Activated T-helper 2 cell treated with anti-CD3 and anti-CD28 coated beads, Interferon-gamma antibody, Interleukin-2, Interleukin-4, amounts not matched to agents 10 μg/mL and 5 μg/mL and 100 μg/mL, durations not matched to agents 14 hours and 24 hours and 36 hours (primary cell): ENCODE measurements at regions not wholly inside any gene's neighbourhood (a gene's known extent, or its start where the extent isn't known, plus 50 kb on each side); places are given as distances from the start of the nearest gene placed in this dataset.
"Not testable (repeated sequence)": the region's sequence is repeated elsewhere in the genome, so short reads cannot be mapped to it uniquely, and the experiment has no call there.

ENCODE experiments used
- DNase-seq: peaks from one replicate; pipeline ENCODE4 v3.0.0; 2021; ENCODE audit warnings: low spot score
- H3K27ac Mint-ChIP-seq: one replicate; pipeline ENCODE4 v1.8.0; 2021; ENCODE audit warnings: mixed read lengths
- H3K27me3 Mint-ChIP-seq: one replicate; pipeline ENCODE4 v1.8.0; 2021; ENCODE audit warnings: low read depth, mixed read lengths
- H3K36me3 Mint-ChIP-seq: one replicate; pipeline ENCODE4 v1.8.0; 2021; ENCODE audit warnings: low read depth, mixed read lengths
- H3K4me1 Mint-ChIP-seq: one replicate; pipeline ENCODE4 v1.8.0; 2021; ENCODE audit warnings: low read depth, mixed read lengths
- H3K4me3 Mint-ChIP-seq: one replicate; pipeline ENCODE4 v1.8.0; 2021; ENCODE audit warnings: low read depth, mild to moderate bottlenecking, moderate library complexity, mixed read lengths
- H3K9me3 Mint-ChIP-seq: one replicate; pipeline ENCODE4 v1.8.0; 2021; ENCODE audit warnings: mixed read lengths
- intact Hi-C: fragments of 100-400 bp; cut with micrococcal nuclease; formaldehyde crosslinking; loops from one replicate; pipeline ENCODE4 v1.15.1; 2023

GRCh38 chr11:119567688-119568582, 145.0 kb upstream of the THY1 start:
- Mint-ChIP-seq H3K36me3 (no peaks in the 10 kb centered on the region), H3K4me1 (no peaks in the 10 kb centered on the region), H3K4me3 (no peak overlapping the region), H3K27ac (no peak overlapping the region), H3K9me3 (no peaks in the 10 kb centered on the region), H3K27me3 (peaks cover 10% of the 10 kb centered on the region)
- no peak for DNase-seq
- intact Hi-C loops: no loop called here

GRCh38 chr11:119566319-119566718, 143.3 kb upstream of the THY1 start:
- no peak overlapping the region for H3K27ac Mint-ChIP-seq

GRCh38 chr11:119565693-119566092, 142.7 kb upstream of the THY1 start:
- intact Hi-C loops, H3K4me1 Mint-ChIP-seq, H3K36me3 Mint-ChIP-seq: not testable (repeated sequence)

More at GRCh38 chr11:119566319-119566718, 143.3 kb upstream of the THY1 start:
- Mint-ChIP-seq H3K27me3 (peaks cover 19% of the 10 kb centered on the region), H3K9me3 (no peaks in the 10 kb centered on the region), H3K4me1 (no peaks in the 10 kb centered on the region), H3K36me3 (no peaks in the 10 kb centered on the region), H3K4me3 (no peak overlapping the region)
- intact Hi-C loops: no loop called here
- DNase-seq: no peak

GRCh38 chr11:119560961-119561360, 138.0 kb upstream of the THY1 start:
- H3K9me3 Mint-ChIP-seq: no peaks in the 10 kb centered on the region
- H3K36me3 Mint-ChIP-seq: no peaks in the 10 kb centered on the region
- peaks cover 21% of the 10 kb centered on the region for H3K27me3 Mint-ChIP-seq
- intact Hi-C loops: no loop called here
- H3K4me3 Mint-ChIP-seq: no peak overlapping the region
- no peak for DNase-seq
- H3K4me1 Mint-ChIP-seq: no peaks in the 10 kb centered on the region
- no peak overlapping the region for H3K27ac Mint-ChIP-seq

More at GRCh38 chr11:119565693-119566092, 142.7 kb upstream of the THY1 start:
- H3K9me3 Mint-ChIP-seq, H3K4me3 Mint-ChIP-seq, H3K27ac Mint-ChIP-seq, DNase-seq: not testable (repeated sequence)
- peaks cover 19% of the 10 kb centered on the region for H3K27me3 Mint-ChIP-seq

GRCh38 chr11:119560291-119560690, 137.3 kb upstream of the THY1 start:
- H3K36me3 Mint-ChIP-seq: no peaks in the 10 kb centered on the region
- H3K9me3 Mint-ChIP-seq: no peaks in the 10 kb centered on the region
- H3K4me3 Mint-ChIP-seq: no peak overlapping the region
- no peak overlapping the region for H3K27ac Mint-ChIP-seq
- no peak for DNase-seq
- peaks cover 19% of the 10 kb centered on the region for H3K27me3 Mint-ChIP-seq
- intact Hi-C loops: no loop called here
- no peaks in the 10 kb centered on the region for H3K4me1 Mint-ChIP-seq

- no peaks in the 10 kb centered on the region for H3K4me1 Mint-ChIP-seq
- DNase-seq: no peak
- no peaks in the 10 kb centered on the region for H3K36me3 Mint-ChIP-seq
- no peaks in the 10 kb centered on the region for H3K27me3 Mint-ChIP-seq
- H3K9me3 Mint-ChIP-seq: no peaks in the 10 kb centered on the region
- no peak overlapping the region for H3K27ac Mint-ChIP-seq
- intact Hi-C loops: no loop called here
- H3K4me3 Mint-ChIP-seq: no peak overlapping the region
These were observed 129.1 kb upstream of the THY1 start for GRCh38 chr11:119552106-119552485.

GRCh38 chr11:119551420-119552105, 128.6 kb upstream of the THY1 start:
- no peaks in the 10 kb centered on the region for H3K36me3 Mint-ChIP-seq
- no peak for DNase-seq
- intact Hi-C loops: no loop called here
- no peak overlapping the region for H3K4me3 Mint-ChIP-seq
- no peaks in the 10 kb centered on the region for H3K9me3 Mint-ChIP-seq
- no peaks in the 10 kb centered on the region for H3K27me3 Mint-ChIP-seq
- H3K27ac Mint-ChIP-seq: no peak overlapping the region
- no peaks in the 10 kb centered on the region for H3K4me1 Mint-ChIP-seq

GRCh38 chr11:119550053-119550752, 127.2 kb upstream of the THY1 start:
- no peaks in the 10 kb centered on the region for H3K4me1 Mint-ChIP-seq
- no peak overlapping the region for H3K27ac Mint-ChIP-seq
- H3K36me3 Mint-ChIP-seq: no peaks in the 10 kb centered on the region
- no peaks in the 10 kb centered on the region for H3K9me3 Mint-ChIP-seq
- H3K4me3 Mint-ChIP-seq: no peak overlapping the region
- no peaks in the 10 kb centered on the region for H3K27me3 Mint-ChIP-seq
- intact Hi-C loops: no loop called here
- DNase-seq: no peak

- Mint-ChIP-seq H3K36me3 (no peaks in the 10 kb centered on the region), H3K4me3 (no peak overlapping the region), H3K27me3 (no peaks in the 10 kb centered on the region), H3K27ac (no peak overlapping the region), H3K4me1 (no peaks in the 10 kb centered on the region), H3K9me3 (no peaks in the 10 kb centered on the region)
- DNase-seq: no peak
- intact Hi-C loops: no loop called here
These were observed 124.5 kb upstream of the THY1 start for GRCh38 chr11:119547511-119547910.

GRCh38 chr11:119545978-119546915, 123.3 kb upstream of the THY1 start:
- no peak overlapping the region for H3K27ac Mint-ChIP-seq

GRCh38 chr11:119540370-119541125, 117.6 kb upstream of the THY1 start:
- no peak for DNase-seq
- no peaks in the 10 kb centered on the region for H3K9me3 Mint-ChIP-seq
- no peaks in the 10 kb centered on the region for H3K36me3 Mint-ChIP-seq
- H3K27ac Mint-ChIP-seq: no peak overlapping the region
- no peak overlapping the region for H3K4me3 Mint-ChIP-seq
- H3K27me3 Mint-ChIP-seq: peaks cover 5% of the 10 kb centered on the region
- no peaks in the 10 kb centered on the region for H3K4me1 Mint-ChIP-seq
- intact Hi-C loops: no loop called here

More at GRCh38 chr11:119545978-119546915, 123.3 kb upstream of the THY1 start:
- H3K9me3 Mint-ChIP-seq: no peaks in the 10 kb centered on the region
- no peaks in the 10 kb centered on the region for H3K36me3 Mint-ChIP-seq
- no peaks in the 10 kb centered on the region for H3K4me1 Mint-ChIP-seq
- no peak overlapping the region for H3K4me3 Mint-ChIP-seq
- H3K27me3 Mint-ChIP-seq: peaks cover 5% of the 10 kb centered on the region
- intact Hi-C loops: no loop called here
- DNase-seq: no peak
